Activated T-helper 1 cell treated with anti-CD3 and anti-CD28 coated beads, Interleukin-2, amount 50 U/mL, for 16 hours (primary cell): ENCODE measurements at regions not wholly inside any gene's neighbourhood (a gene's known extent, or its start where the extent isn't known, plus 50 kb on each side); places are given as distances from the start of the nearest gene placed in this dataset.
"Not testable (repeated sequence)": the region's sequence is repeated elsewhere in the genome, so short reads cannot be mapped to it uniquely, and the experiment has no call there.

Experiments
- DNase-seq, 2 donors: peaks; one replicate each; pipeline ENCODE4 v3.0.0-alpha.2; 2020; ENCODE audit warnings: low read depth in 1 of 2, low spot score in 1 of 2

GRCh38 chr11:122401581-122401980 lies 253.9 kb upstream of the UBASH3B start:
- not testable (repeated sequence) for DNase-seq

GRCh38 chr11:122399375-122399774 lies 256.1 kb upstream of the UBASH3B start:
- DNase-seq, result no peak

GRCh38 chr11:122398851-122399250 lies 256.7 kb upstream of the UBASH3B start:
- DNase-seq, result no peak

GRCh38 chr11:122398167-122398566 lies 257.4 kb upstream of the UBASH3B start:
- DNase-seq, result no peak

- no peak for DNase-seq
These were observed 260.2 kb upstream of the UBASH3B start for GRCh38 chr11:122395282-122395681.

- DNase-seq, result no peak
These were observed 261.2 kb upstream of the UBASH3B start for GRCh38 chr11:122394313-122394712.

GRCh38 chr11:122393209-122393860 lies 262.2 kb upstream of the UBASH3B start:
- DNase-seq, result no peak

GRCh38 chr11:122392508-122392907 lies 263.0 kb upstream of the UBASH3B start:
- DNase-seq, result no peak

- no peak for DNase-seq
These were observed 264.5 kb upstream of the UBASH3B start for GRCh38 chr11:122391049-122391448.

GRCh38 chr11:122383186-122383585 lies 267.2 kb upstream of the BLID start:
- no peak for DNase-seq

GRCh38 chr11:122375687-122376399 lies 259.8 kb upstream of the BLID start:
- no peak for DNase-seq

GRCh38 chr11:122368796-122369195 lies 252.8 kb upstream of the BLID start:
- DNase-seq, result no peak

GRCh38 chr11:122367809-122368231 lies 251.8 kb upstream of the BLID start:
- DNase-seq, result no peak

- no peak for DNase-seq
These were observed 249.8 kb upstream of the BLID start for GRCh38 chr11:122365610-122366360.

GRCh38 chr11:122363296-122363695 lies 247.3 kb upstream of the BLID start:
- no peak for DNase-seq

- DNase-seq, result no peak
These were observed 246.4 kb upstream of the BLID start for GRCh38 chr11:122362381-122362780.

GRCh38 chr11:122360875-122361274 lies 244.9 kb upstream of the BLID start:
- no peak for DNase-seq

- no peak for DNase-seq
These were observed 243.1 kb upstream of the BLID start for GRCh38 chr11:122359081-122359571.

GRCh38 chr11:122358292-122358691 lies 242.3 kb upstream of the BLID start:
- DNase-seq, result no peak

- no peak for DNase-seq
These were observed 240.0 kb upstream of the BLID start for GRCh38 chr11:122355968-122356367.

- DNase-seq, result no peak
These were observed 238.1 kb upstream of the BLID start for GRCh38 chr11:122354025-122354697.
